SW480 (cell line): ENCODE measurements at regions not wholly inside any gene's neighbourhood (a gene's known extent, or its start where the extent isn't known, plus 50 kb on each side); places are given as distances from the start of the nearest gene placed in this dataset.

Experiments
- DNase-seq: peaks from one replicate; pipeline ENCODE4 v3.0.0-alpha.2; 2016; ENCODE audit warnings: low spot score

GRCh38 chr7:386385-386784 is 96.4 kb downstream of the FOXL3 start:
- no peak for DNase-seq

GRCh38 chr7:387132-388022 is 97.4 kb downstream of the FOXL3 start:
- no peak for DNase-seq

- no peak for DNase-seq
These were observed 98.3 kb downstream of the FOXL3 start for GRCh38 chr7:388023-388960.

- DNase-seq = no peak
These were observed 99.2 kb downstream of the FOXL3 start for GRCh38 chr7:388961-389701.

- DNase-seq = no peak
These were observed 100.1 kb downstream of the FOXL3 start for GRCh38 chr7:389911-390601.

GRCh38 chr7:390761-391410 is 100.9 kb downstream of the FOXL3 start:
- no peak for DNase-seq

GRCh38 chr7:391411-391951 is 101.5 kb downstream of the FOXL3 start:
- no peak for DNase-seq

GRCh38 chr7:391961-392524 is 102.1 kb downstream of the FOXL3 start:
- no peak for DNase-seq

- DNase-seq = no peak
These were observed 102.9 kb downstream of the FOXL3 start for GRCh38 chr7:392822-393221.

GRCh38 chr7:395643-396042 is 105.7 kb downstream of the FOXL3 start:
- no peak for DNase-seq

GRCh38 chr7:398888-399287 is 108.9 kb downstream of the FOXL3 start:
- no peak for DNase-seq

- no peak for DNase-seq
These were observed 111.0 kb downstream of the FOXL3 start for GRCh38 chr7:400901-401485.

GRCh38 chr7:401495-401894 is 111.5 kb downstream of the FOXL3 start:
- DNase-seq = no peak

- DNase-seq = no peak
These were observed 114.7 kb downstream of the PDGFA start for GRCh38 chr7:404812-405488.

- DNase-seq = no peak
These were observed 114.0 kb downstream of the PDGFA start for GRCh38 chr7:405489-406211.

GRCh38 chr7:407721-408539 is 111.7 kb downstream of the PDGFA start:
- DNase-seq = no peak

GRCh38 chr7:408751-409311 is 110.8 kb downstream of the PDGFA start:
- no peak for DNase-seq
